Thymus (tissue), 11 donors: ENCODE measurements at regions not wholly inside any gene's neighbourhood (a gene's known extent, or its start where the extent isn't known, plus 50 kb on each side); places are given as distances from the start of the nearest gene placed in this dataset.

Experiments used
- DNase-seq, 9 donors: peaks; one replicate each; pipeline ENCODE4 v3.0.0-alpha.2; 2013; ENCODE audit warnings: low spot score in 9 of 9, low read depth in 6 of 9, missing footprints in 1 of 9
- H3K27ac ChIP-seq, 2 donors: one replicate each; pipeline ENCODE4 v1.5.1; 2013; ENCODE audit warnings: control low read depth in 1 of 2, low read depth in 1 of 2, low read length in 1 of 2, mild to moderate bottlenecking in 1 of 2, moderate library complexity in 1 of 2
- H3K27me3 ChIP-seq, 2 donors: one replicate each; pipeline ENCODE4 v1.5.1; 2013; ENCODE audit warnings: low read length in 1 of 2; ENCODE audit not compliant: control insufficient read depth in 2 of 2, insufficient read depth in 1 of 2
- H3K36me3 ChIP-seq, 2 donors: one replicate each; pipeline ENCODE4 v1.5.1; 2013; ENCODE audit warnings: low read length in 1 of 2, mild to moderate bottlenecking in 1 of 2, moderate library complexity in 1 of 2; ENCODE audit not compliant: control insufficient read depth in 2 of 2, insufficient read depth in 2 of 2
- H3K4me1 ChIP-seq, 2 donors: one replicate each; pipeline ENCODE4 v1.5.1; 2013; ENCODE audit warnings: low read length in 2 of 2; ENCODE audit not compliant: control insufficient read depth in 2 of 2, insufficient read depth in 2 of 2
- H3K4me3 ChIP-seq, 2 donors: one replicate each; pipeline ENCODE4 v1.5.1; 2013; ENCODE audit warnings: low read length in 2 of 2, control low read depth in 1 of 2, mild to moderate bottlenecking in 1 of 2
- H3K9me3 ChIP-seq, 2 donors: one replicate each; pipeline ENCODE4 v1.5.1; 2013; ENCODE audit warnings: low read length in 1 of 2, mild to moderate bottlenecking in 1 of 2; ENCODE audit not compliant: control insufficient read depth in 2 of 2, insufficient read depth in 1 of 2
- WGBS: extraction: QIAGEN DNeasy Blood & Tissue Kit; methylation state at CpG from one replicate; pipeline ENCODE4 v1.1.7; 2013; 5-methylcytosine and 5-hydroxymethylcytosine counted together
- donor health status: healthy.

DNA sequence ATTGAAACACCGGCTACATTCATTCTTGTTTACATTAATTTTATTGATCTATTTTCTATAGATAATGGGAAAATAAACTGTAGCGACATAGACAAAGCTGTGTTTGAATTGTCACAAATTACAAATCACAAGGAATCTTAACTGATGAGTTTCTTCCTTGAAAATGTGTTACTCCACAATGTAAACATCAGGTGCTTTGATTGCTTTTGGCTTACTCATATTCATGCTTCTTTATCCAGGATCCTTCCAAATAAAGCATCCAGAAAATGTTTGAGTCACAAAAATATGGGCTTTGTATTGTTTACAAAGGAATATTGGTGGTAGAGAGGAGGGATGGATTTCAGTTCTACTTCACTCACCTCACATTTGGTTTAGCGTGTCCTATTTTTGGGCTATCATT is 64.0 kb downstream of the BMP2 start:
- H3K4me3 ChIP-seq: no peak overlapping the region
- H3K27me3 ChIP-seq: no peaks in the 10 kb centered on the region
- H3K9me3 ChIP-seq: no peaks in the 10 kb centered on the region
- no peaks in the 10 kb centered on the region for H3K36me3 ChIP-seq
- H3K27ac ChIP-seq: no peak overlapping the region
- 96% methylated on average over 3 of the region's 3 CpGs for WGBS
- no peak for DNase-seq
- H3K4me1 ChIP-seq: no peaks in the 10 kb centered on the region

DNA sequence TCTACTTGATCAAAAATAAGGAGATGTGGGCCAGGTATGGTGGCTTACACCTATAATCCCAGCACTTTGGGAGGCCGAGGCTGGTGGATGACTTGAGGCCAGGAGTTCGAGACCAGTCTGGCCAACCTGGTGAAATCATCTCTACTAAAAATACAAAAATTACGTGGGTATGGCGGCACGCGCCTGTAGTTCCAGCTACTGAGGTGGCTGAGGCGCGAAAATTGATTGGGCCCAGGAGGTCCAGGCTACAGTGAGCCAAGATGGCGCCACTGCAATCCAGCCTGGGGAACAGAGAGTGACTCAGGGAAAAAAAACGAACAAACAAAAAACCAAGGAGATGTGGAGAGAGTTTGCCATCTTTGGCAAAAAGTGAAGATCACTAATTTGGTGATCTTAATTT is 65.3 kb downstream of the BMP2 start:
- Histone ChIP-seq H3K27ac (no peak overlapping the region), H3K27me3 (no peaks in the 10 kb centered on the region), H3K36me3 (no peaks in the 10 kb centered on the region), H3K9me3 (no peaks in the 10 kb centered on the region), H3K4me3 (no peak overlapping the region), H3K4me1 (no peaks in the 10 kb centered on the region)
- WGBS: 98% methylated on average over 10 of the region's 10 CpGs
- DNase-seq: no peak

DNA sequence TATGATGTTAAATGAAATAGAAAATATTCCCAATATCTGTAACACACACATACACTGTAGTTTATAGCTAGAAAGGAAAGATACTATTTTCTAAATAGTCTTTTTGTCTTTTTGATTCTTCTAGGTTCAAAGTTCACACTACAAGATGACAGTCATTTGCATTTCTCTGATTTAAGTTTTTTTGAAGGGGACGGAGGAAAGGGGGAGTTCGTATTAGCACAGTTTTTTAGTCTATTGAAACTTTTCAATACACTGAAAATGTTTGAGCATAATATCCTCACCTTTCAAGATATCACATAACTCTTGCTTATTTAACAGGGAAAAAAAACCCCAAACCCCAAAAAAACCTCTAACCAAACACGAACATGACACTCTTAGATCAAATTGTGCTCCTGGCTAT is 68.1 kb downstream of the BMP2 start:
- H3K27me3 ChIP-seq: no peaks in the 10 kb centered on the region
- H3K36me3 ChIP-seq: no peaks in the 10 kb centered on the region
- H3K27ac ChIP-seq: no peak overlapping the region
- WGBS: 94% methylated on average over 3 of the region's 3 CpGs
- DNase-seq: no peak
- no peak overlapping the region for H3K4me3 ChIP-seq
- H3K4me1 ChIP-seq: no peaks in the 10 kb centered on the region
- H3K9me3 ChIP-seq: no peaks in the 10 kb centered on the region

DNA sequence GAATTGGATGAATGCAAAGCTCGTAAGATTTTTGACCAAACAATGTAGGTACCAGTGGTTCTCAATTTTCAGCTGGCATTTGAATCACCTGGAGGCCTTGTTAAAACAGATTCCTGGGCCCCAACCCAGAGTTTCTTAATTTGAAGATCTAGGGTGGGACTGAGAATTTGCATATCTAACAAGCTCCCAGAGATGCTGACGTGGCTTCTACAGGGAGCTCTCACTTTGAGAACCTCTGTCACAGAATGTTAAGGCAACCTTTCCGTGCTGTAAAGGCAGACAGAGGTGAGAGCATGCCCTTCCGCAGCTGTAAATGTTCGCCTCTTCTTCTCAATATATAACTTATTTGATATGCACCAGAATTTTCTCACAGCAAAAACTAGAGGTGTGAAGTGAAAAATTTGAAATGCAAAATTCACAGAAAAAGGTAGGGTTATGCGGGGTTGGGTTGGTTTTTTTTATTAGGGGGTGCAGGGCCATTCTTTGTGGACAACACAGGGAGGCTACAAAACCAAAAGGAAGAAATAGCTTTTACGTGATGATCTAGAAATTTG is 69.4 kb downstream of the BMP2 start:
- WGBS: 95% methylated on average over 7 of the region's 7 CpGs
- H3K4me1 ChIP-seq: no peaks in the 10 kb centered on the region
- no peaks in the 10 kb centered on the region for H3K9me3 ChIP-seq
- H3K4me3 ChIP-seq: no peak overlapping the region
- no peak for DNase-seq
- H3K27me3 ChIP-seq: no peaks in the 10 kb centered on the region
- no peak overlapping the region for H3K27ac ChIP-seq
- no peaks in the 10 kb centered on the region for H3K36me3 ChIP-seq

DNA sequence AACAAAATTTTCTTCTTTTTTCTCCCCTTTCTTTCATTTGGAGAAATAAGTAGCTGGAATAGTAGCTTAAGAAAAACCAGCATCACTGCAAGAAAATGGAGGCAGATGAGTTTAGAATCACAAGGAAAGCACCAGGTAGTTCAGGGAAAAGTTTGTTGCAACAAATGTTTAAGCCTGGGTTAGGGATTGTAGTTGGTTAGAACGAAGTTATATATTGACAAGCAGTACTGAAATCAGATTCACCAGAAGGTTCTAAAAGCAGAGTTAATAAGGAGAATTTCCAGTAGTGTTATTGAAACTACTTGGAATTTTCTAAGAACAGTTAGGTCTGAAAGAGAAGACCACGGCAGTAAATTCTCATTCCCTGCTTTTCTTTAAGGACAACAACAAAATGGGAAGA is 70.2 kb downstream of the BMP2 start:
- Histone ChIP-seq H3K27ac (no peak overlapping the region), H3K4me3 (no peak overlapping the region), H3K27me3 (no peaks in the 10 kb centered on the region), H3K36me3 (no peaks in the 10 kb centered on the region), H3K4me1 (no peaks in the 10 kb centered on the region), H3K9me3 (no peaks in the 10 kb centered on the region)
- no peak for DNase-seq
- 88% methylated on average over 2 of the region's 2 CpGs for WGBS

DNA sequence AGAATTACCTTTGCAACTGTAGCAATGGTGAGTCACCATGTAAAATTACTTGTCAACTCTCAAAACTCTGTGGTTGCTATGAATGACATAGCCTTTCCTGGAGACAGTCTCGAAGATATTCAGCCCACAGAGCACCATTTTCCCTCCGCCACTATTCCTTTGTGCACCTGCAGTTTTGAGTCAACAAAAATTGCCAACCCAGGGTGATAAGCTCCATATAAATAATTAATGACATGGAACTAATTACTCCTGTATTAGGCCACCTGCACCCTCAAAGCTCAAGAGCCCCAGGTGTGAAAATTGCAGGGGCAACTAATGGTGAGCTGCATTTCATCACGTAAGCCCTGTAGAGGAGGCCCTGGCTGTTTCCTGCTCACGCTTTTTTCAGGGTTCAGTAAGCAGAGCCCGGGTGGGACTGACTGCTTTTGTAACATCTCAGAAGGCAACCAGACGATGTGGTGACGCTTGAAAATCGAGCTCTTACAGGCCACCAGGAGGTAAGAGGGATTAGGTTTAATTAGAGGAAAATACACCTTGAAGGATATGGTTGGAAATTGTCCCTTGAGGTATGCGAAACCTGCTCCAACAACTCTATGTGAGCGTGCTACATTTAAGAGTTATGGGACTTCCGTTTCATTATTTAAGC is 70.8 kb downstream of the BMP2 start:
- DNase-seq: no peak
- no peaks in the 10 kb centered on the region for H3K9me3 ChIP-seq
- WGBS: 75% methylated on average over 11 of the region's 11 CpGs

DNA sequence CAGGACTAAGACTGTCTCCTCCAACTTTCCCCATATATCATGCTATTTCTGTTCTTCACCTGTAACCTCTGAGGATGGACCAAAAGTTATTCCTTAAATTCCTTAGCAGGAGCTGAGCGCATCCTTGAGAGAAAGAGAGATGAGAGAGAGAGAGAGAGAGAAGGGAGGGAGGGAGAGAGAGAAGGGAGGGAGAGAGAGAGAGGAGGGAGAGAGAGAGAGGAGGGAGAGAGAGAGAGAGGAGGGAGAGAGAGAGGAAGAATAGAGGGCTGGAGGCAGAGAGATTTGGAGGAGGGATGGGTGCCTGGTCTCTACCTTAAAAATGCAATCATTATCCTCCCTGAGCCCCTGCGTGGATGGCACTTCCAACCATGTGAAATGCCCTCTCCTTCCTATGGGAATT is 73.6 kb downstream of the BMP2 start:
- no peaks in the 10 kb centered on the region for H3K9me3 ChIP-seq
- H3K27ac ChIP-seq: no peak overlapping the region
- DNase-seq: no peak
- no peak overlapping the region for H3K4me3 ChIP-seq
- WGBS: 97% methylated on average over 2 of the region's 2 CpGs
- no peaks in the 10 kb centered on the region for H3K36me3 ChIP-seq
- H3K27me3 ChIP-seq: no peaks in the 10 kb centered on the region
- H3K4me1 ChIP-seq: no peaks in the 10 kb centered on the region

More for the DNA sequence above, 70.8 kb downstream of the BMP2 start:
- no peaks in the 10 kb centered on the region for H3K4me1 ChIP-seq
- no peak overlapping the region for H3K27ac ChIP-seq
- no peaks in the 10 kb centered on the region for H3K27me3 ChIP-seq
- no peaks in the 10 kb centered on the region for H3K36me3 ChIP-seq
- H3K4me3 ChIP-seq: no peak overlapping the region

DNA sequence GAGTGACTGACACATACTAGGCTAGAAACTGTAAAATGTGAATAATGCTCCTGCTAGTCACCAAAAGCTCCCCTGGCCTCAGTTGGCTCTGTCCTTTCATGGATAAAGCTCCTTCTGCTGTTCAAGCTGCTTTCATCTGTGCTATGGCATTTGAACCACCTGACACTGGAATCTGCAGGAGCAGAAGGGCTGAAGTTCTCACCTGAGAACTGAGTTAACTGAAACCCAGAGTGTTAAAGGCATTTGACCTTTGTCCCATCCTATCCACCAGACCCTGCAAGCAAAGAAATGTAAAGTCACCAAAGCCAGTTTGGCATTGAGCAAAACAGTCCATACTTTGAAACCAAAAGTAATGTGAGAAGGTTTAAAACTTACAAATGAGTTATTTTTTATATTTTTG is 77.7 kb downstream of the BMP2 start:
- Histone ChIP-seq H3K4me1 (no peaks in the 10 kb centered on the region), H3K9me3 (no peaks in the 10 kb centered on the region), H3K27ac (no peak overlapping the region), H3K27me3 (no peaks in the 10 kb centered on the region), H3K36me3 (no peaks in the 10 kb centered on the region), H3K4me3 (no peak overlapping the region)
- DNase-seq: no peak

DNA sequence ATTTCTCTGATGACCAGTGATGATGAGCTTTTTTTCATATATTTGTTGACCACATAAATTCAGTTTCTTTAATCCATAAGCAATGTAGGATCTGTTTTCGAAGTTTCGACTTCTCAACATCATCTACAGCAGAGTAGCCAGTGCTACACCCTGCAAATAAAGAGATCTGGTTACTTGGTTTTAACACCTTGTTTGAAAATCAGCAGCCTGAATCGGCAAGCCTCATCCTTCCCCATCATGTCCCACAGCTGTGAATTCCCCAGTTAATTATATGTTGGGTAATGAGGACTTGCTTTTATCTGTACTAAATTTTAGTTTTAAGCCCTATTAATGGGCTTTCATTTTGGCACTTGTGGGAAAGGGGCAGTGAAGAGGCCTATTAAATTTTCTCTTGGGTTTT is 80.6 kb downstream of the BMP2 start:
- Histone ChIP-seq H3K4me1 (no peaks in the 10 kb centered on the region), H3K27me3 (no peaks in the 10 kb centered on the region), H3K36me3 (no peaks in the 10 kb centered on the region), H3K9me3 (no peaks in the 10 kb centered on the region), H3K27ac (no peak overlapping the region), H3K4me3 (no peak overlapping the region)
- WGBS: 96% methylated on average over 3 of the region's 3 CpGs
- no peak for DNase-seq
